K562 (cell line): ENCODE measurements at regions not wholly inside any gene's neighbourhood (a gene's known extent, or its start where the extent isn't known, plus 50 kb on each side); places are given as distances from the start of the nearest gene placed in this dataset.

Source experiments
- ATAC-seq: fragments of 200-7000 bp; cut with Tn5 transposase; 3 replicates; pipeline ENCODE4 v1.9.1; 2020; ENCODE audit warnings: moderate library complexity
- BruUV-seq: library from RNA; stranded (reverse); fragments of 400-500 nt; replicated peaks from 2 replicates; lab custom pipeline; 2021; lab: Mats Ljungman, UMichigan
- CTCF ChIA-PET: fragments of 300-600 bp; formaldehyde crosslinking; extraction: SDS; loops from one replicate; lab custom pipeline; 2021; ENCODE audit warnings: low intra/inter-chr PET ratio; lab: Yijun Ruan, JAX
- POLR2A ChIA-PET: fragments of 300-600, 350-650 bp; sonication (Branson Sonifier 250); formaldehyde crosslinking; extraction: SDS; loops from one replicate; lab custom pipeline; 2021; ENCODE audit warnings: antibody characterized with exemption, inconsistent platforms; lab: Yijun Ruan, JAX
- DNase-seq, 4 experiments: peaks; one replicate each; pipeline versions ENCODE4 v3.0.0 to v3.0.0-alpha.2; 2011 to 2018; ENCODE audit warnings: low spot score in 3 of 4, mixed read lengths in 3 of 4; ENCODE audit errors: extremely low read depth in 1 of 4
- FAIRE-seq: peaks from 2 replicates; lab custom pipeline; 2011; peaks lifted over from hg19 to GRCh38; lab: Jason Lieb, UNC
- H2AFZ ChIP-seq: 2 replicates; pipeline ENCODE4 v1.6.0; 2011; ENCODE audit warnings: low read depth, low read length, control low read depth, inconsistent platforms
- H3K27ac ChIP-seq: fragments of 200-600 bp; 3 replicates; pipeline ENCODE4 v1.8.0; 2011; ENCODE audit warnings: low read depth, mild to moderate bottlenecking, control low read depth, inconsistent platforms, low read length, moderate library complexity, mixed read lengths; ENCODE audit errors: extremely low read depth
- H3K27me3 ChIP-seq, 2 experiments: fragments of 300-600 bp in 1 of 2; 2 replicates in 1 of 2; 3 replicates in 1 of 2; pipeline versions ENCODE4 v1.6.0 to v1.8.0; 2011; ENCODE audit warnings: inconsistent platforms in 2 of 2, low read length in 2 of 2, mild to moderate bottlenecking in 1 of 2, mixed read lengths in 1 of 2, moderate library complexity in 1 of 2; ENCODE audit not compliant: control insufficient read depth in 2 of 2, insufficient read depth in 2 of 2
- H3K36me3 ChIP-seq: fragments of 300-600 bp; 3 replicates; pipeline ENCODE4 v1.8.0; 2011; ENCODE audit warnings: mild to moderate bottlenecking, low read length, inconsistent platforms; ENCODE audit not compliant: control insufficient read depth, insufficient read depth
- H3K4me1 ChIP-seq, 2 experiments: fragments of 200-600 bp in 1 of 2; replicated peaks in 1 of 2; 2 replicates in 1 of 2; 3 replicates in 1 of 2; pipeline versions ENCODE4 v1.5.1 to v1.8.0; 2011; ENCODE audit warnings: inconsistent platforms in 2 of 2, low read length in 2 of 2, mild to moderate bottlenecking in 1 of 2, mixed read lengths in 1 of 2, moderate library complexity in 1 of 2; ENCODE audit not compliant: control insufficient read depth in 2 of 2, insufficient read depth in 2 of 2
- H3K4me2 ChIP-seq: 2 replicates; pipeline ENCODE4 v1.6.1; 2011; ENCODE audit warnings: low read length, control low read depth, inconsistent platforms, mixed read lengths; ENCODE audit not compliant: insufficient read depth
- H3K4me3 ChIP-seq: fragments of 200-600 bp; sonication (generic), shearing (Covaris generic); 2 replicates; pipeline ENCODE4 v1.5.1; 2016; ENCODE audit warnings: control low read depth, inconsistent platforms
- H3K79me2 ChIP-seq: fragments of 200-600 bp; 3 replicates; pipeline ENCODE4 v1.8.0; 2011; ENCODE audit warnings: low read length, inconsistent platforms; ENCODE audit not compliant: control insufficient read depth, insufficient read depth
- H3K9ac ChIP-seq, 2 experiments: 2 replicates each; pipeline versions ENCODE4 v1.6.0 to v1.6.1; 2011; ENCODE audit warnings: low read depth in 2 of 2, low read length in 2 of 2, control low read depth in 1 of 2, inconsistent platforms in 1 of 2, mild to moderate bottlenecking in 1 of 2, mixed read lengths in 1 of 2; ENCODE audit not compliant: insufficient read depth in 1 of 2
- H3K9me1 ChIP-seq: one replicate; pipeline ENCODE4 v1.6.0; 2011; ENCODE audit warnings: inconsistent platforms, mild to moderate bottlenecking, low read length, moderate library complexity; ENCODE audit not compliant: control insufficient read depth, insufficient read depth
- H3K9me3 ChIP-seq: replicated peaks from 2 replicates; pipeline ENCODE4 v1.5.1; 2011; ENCODE audit warnings: low read depth, low read length, inconsistent platforms; ENCODE audit not compliant: control insufficient read depth, insufficient read depth
- H4K20me1 ChIP-seq: replicated peaks from 2 replicates; pipeline ENCODE4 v1.6.1; 2011; ENCODE audit warnings: low read length, inconsistent platforms, mixed read lengths; ENCODE audit not compliant: control insufficient read depth, insufficient read depth
- C11orf30 ChIP-seq: fragments of 450-650 bp; IDR thresholded peaks from 2 replicates; pipeline ENCODE4 v1.6.1; 2016; ENCODE audit warnings: low read depth, mild to moderate bottlenecking
- EP300 ChIP-seq: IDR thresholded peaks from 2 replicates; pipeline ENCODE4 v1.6.1; 2012; ENCODE audit warnings: low read length, improper control_type of control experiment
- KLF13 ChIP-seq: fragments of 450-650 bp; IDR thresholded peaks from 2 replicates; pipeline ENCODE4 v1.6.1; 2016; ENCODE audit warnings: missing genetic modification characterization, low read depth, mild to moderate bottlenecking, missing compliant biosample characterization, moderate library complexity, borderline replicate concordance
- MAFK ChIP-seq: IDR thresholded peaks from 2 replicates; pipeline ENCODE4 v1.6.1; 2011; ENCODE audit warnings: low read length, improper control_type of control experiment
- MEF2D ChIP-seq: conservative IDR thresholded peaks from 2 replicates; pipeline ENCODE4 v1.6.1; 2016; ENCODE audit warnings: low read depth, missing genetic modification characterization, missing compliant biosample characterization
- NONO ChIP-seq, 2 experiments: fragments of 200-400 bp in 1 of 2; fragments of 450-650 bp in 1 of 2; formaldehyde crosslinking in 1 of 2; IDR thresholded peaks; 2 replicates each; pipeline ENCODE4 v1.6.1; 2017; ENCODE audit warnings: low read depth in 2 of 2, mild to moderate bottlenecking in 2 of 2, moderate library complexity in 2 of 2, low read length in 1 of 2
- RBM14 ChIP-seq: fragments of 200-400 bp; formaldehyde crosslinking; IDR thresholded peaks from 2 replicates; pipeline ENCODE4 v1.6.1; 2018; ENCODE audit warnings: low read depth, mild to moderate bottlenecking, low read length, moderate library complexity, borderline replicate concordance; ENCODE audit not compliant: insufficient read depth
- SMARCE1 ChIP-seq: fragments of 450-650 bp; IDR thresholded peaks from 2 replicates; pipeline ENCODE4 v1.7.1; 2016; ENCODE audit warnings: mild to moderate bottlenecking
- XRCC4 ChIP-seq: IDR thresholded peaks from one replicate; pipeline ENCODE4 v1.6.1; 2011; ENCODE audit not compliant: insufficient read depth, insufficient read length; ENCODE audit errors: extremely low read depth
- ZBTB1 ChIP-seq: sonication (generic); formaldehyde crosslinking; IDR thresholded peaks from 2 replicates; pipeline ENCODE4 v1.8.1; 2023; ENCODE audit warnings: missing genetic modification reagents, low read depth, mild to moderate bottlenecking, borderline replicate concordance
- ZNF197 ChIP-seq: fragments of 200-800 bp; sonication (Bioruptor generic); IDR thresholded peaks from 2 replicates; pipeline ENCODE4 v1.6.1; 2016; ENCODE audit warnings: low read depth, missing genetic modification characterization, missing compliant biosample characterization
- ZNF408 ChIP-seq: fragments of 250-450 bp; sonication (Bioruptor Pico); IDR thresholded peaks from 2 replicates; pipeline ENCODE4 v1.4.0; 2020; ENCODE audit warnings: low read depth, mild to moderate bottlenecking, moderate library complexity
- ZNF668 ChIP-seq: fragments of 250-450 bp; sonication (Bioruptor Pico); IDR thresholded peaks from 2 replicates; pipeline ENCODE4 v1.8.0; 2022; ENCODE audit warnings: mild to moderate bottlenecking, inconsistent platforms
- WGBS: fragments of 100-300 bp; shearing (Covaris generic); methylation state at CpG from one replicate; pipeline ENCODE4 v1.1.6; 2016; ENCODE audit warnings: low coverage, mixed read lengths; ENCODE audit not compliant: insufficient coverage; ENCODE audit errors: missing lambda C conversion rate; 5-methylcytosine and 5-hydroxymethylcytosine counted together
- in situ Hi-C: fragments of 300-500 bp; cut with MboI; formaldehyde crosslinking; loops from 4 replicates; pipeline ENCODE4 v1.15.0; 2018; ENCODE audit warnings: inconsistent platforms, mixed read lengths
- intact Hi-C: fragments of 100-400 bp; cut with micrococcal nuclease; formaldehyde crosslinking; loops from 2 replicates; pipeline ENCODE4 v1.14.2; 2022
- TF ChIP-seq, protein P1 (sequence below): fragments of 450-650 bp; formaldehyde crosslinking; IDR thresholded peaks from 2 replicates; pipeline ENCODE4 v1.4.0; 2020; ENCODE audit warnings: mild to moderate bottlenecking, moderate library complexity
- TF ChIP-seq, protein P2 (sequence below), 2 experiments: fragments of 450-650 bp in 1 of 2; sonication (generic) in 1 of 2; formaldehyde crosslinking; conservative IDR thresholded peaks; 2 replicates each; pipeline versions ENCODE4 v1.4.0 to v1.8.1; 2020 to 2022; ENCODE audit warnings: mild to moderate bottlenecking in 1 of 2, missing genetic modification reagents in 1 of 2
- TF ChIP-seq, protein P3 (sequence below): fragments of 450-650 bp; IDR thresholded peaks from 2 replicates; pipeline ENCODE4 v1.6.1; 2016; ENCODE audit warnings: low read depth, mild to moderate bottlenecking, moderate library complexity
- TF ChIP-seq, protein P4 (sequence below): sonication (generic); formaldehyde crosslinking; IDR thresholded peaks from 2 replicates; pipeline ENCODE4 v1.8.1; 2023; ENCODE audit warnings: mild to moderate bottlenecking, missing genetic modification reagents, moderate library complexity

DNA sequence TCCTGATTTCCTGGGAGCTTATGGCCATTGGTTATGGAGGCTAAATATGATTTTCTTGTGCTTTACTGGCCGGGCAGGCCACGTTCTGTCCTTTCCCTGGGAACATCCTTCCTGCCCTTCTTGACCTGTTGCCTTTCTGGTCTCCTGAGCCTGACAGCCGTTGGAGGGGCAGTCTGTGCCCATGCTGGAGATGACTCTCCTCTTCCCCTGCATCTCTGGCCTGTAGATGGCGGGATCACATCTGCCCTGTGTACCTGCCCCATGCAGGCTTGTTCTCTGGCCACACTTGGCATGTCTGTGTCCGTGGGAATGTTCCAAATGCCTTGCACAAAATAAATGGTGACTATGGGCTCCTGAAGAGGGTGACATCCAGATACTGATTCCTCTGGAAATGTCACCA is 253.1 kb upstream of the IRX4 start:
- no peaks in the 10 kb centered on the region for H3K36me3 ChIP-seq
- FAIRE-seq (no peak), DNase-seq (no peak), ATAC-seq (no peak; the same call in 2 of the 3 replicates)
- 0 out of 2 replicates have a peak, but pooled peaks cover 7% of the 10 kb centered on the region for H4K20me1 ChIP-seq
- ChIA-PET CTCF (no interaction called here), POLR2A (interaction anchor here (0.6 kb wide), 1 partner anchor 596 kb away, joined by 3 read pairs; no protein-coding TSS in a partner anchor)
- H3K4me2 ChIP-seq = no peak overlapping the region
- no peak overlapping the region for H2AFZ ChIP-seq
- H3K79me2 ChIP-seq = no peaks in the 10 kb centered on the region
- no TSS peak for BruUV-seq
- 0% methylated on average over 5 of the region's 5 CpGs for WGBS
- no peaks in the 10 kb centered on the region for H3K9me3 ChIP-seq
- peaks cover 10% of the 10 kb centered on the region for H3K9me1 ChIP-seq
- in situ Hi-C loops (no loop called here), intact Hi-C loops (no loop called here)
- H3K4me3 ChIP-seq = no peak overlapping the region
- H3K9ac ChIP-seq = no peak overlapping the region
- no peak overlapping the region for H3K27ac ChIP-seq
- H3K27me3 ChIP-seq = peaks cover 30 to 73% of the 10 kb centered on the region in 2 experiments
- peaks cover 0 to 7% of the 10 kb centered on the region in 2 experiments; a peak in 2 of 5 replicates for H3K4me1 ChIP-seq
- TF ChIP-seq ZNF668 (CRISPR knock-in tag) (no peak), C11orf30 (no peak), RBM14 (no peak), ZNF408 (no peak), EP300 (no peak), ZNF197 (no peak), MAFK (no peak), ZBTB1 (no peak), SMARCE1 (no peak), XRCC4 (no peak), NONO (IDR thresholded peaks at IDR 0.05; ENCODE audit: low read depth in 2 of 2, low read length in 1 of 2) (no peak), MEF2D (tag) (no peak), KLF13 (tag) (no peak)
- TF ChIP-seq, protein P1, sequence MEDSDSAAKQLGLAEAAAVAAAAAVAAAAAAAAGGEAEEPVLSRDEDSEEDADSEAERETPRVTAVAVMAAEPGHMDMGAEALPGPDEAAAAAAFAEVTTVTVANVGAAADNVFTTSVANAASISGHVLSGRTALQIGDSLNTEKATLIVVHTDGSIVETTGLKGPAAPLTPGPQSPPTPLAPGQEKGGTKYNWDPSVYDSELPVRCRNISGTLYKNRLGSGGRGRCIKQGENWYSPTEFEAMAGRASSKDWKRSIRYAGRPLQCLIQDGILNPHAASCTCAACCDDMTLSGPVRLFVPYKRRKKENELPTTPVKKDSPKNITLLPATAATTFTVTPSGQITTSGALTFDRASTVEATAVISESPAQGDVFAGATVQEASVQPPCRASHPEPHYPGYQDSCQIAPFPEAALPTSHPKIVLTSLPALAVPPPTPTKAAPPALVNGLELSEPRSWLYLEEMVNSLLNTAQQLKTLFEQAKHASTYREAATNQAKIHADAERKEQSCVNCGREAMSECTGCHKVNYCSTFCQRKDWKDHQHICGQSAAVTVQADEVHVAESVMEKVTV (CRISPR knock-in tag) = no peak
- TF ChIP-seq, protein P2, sequence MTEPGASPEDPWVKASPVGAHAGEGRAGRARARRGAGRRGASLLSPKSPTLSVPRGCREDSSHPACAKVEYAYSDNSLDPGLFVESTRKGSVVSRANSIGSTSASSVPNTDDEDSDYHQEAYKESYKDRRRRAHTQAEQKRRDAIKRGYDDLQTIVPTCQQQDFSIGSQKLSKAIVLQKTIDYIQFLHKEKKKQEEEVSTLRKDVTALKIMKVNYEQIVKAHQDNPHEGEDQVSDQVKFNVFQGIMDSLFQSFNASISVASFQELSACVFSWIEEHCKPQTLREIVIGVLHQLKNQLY (CRISPR knock-in tag; conservative IDR thresholded peaks at IDR 0.05) = no peak
- TF ChIP-seq, protein P3, sequence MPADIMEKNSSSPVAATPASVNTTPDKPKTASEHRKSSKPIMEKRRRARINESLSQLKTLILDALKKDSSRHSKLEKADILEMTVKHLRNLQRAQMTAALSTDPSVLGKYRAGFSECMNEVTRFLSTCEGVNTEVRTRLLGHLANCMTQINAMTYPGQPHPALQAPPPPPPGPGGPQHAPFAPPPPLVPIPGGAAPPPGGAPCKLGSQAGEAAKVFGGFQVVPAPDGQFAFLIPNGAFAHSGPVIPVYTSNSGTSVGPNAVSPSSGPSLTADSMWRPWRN = no peak
- TF ChIP-seq, protein P4, sequence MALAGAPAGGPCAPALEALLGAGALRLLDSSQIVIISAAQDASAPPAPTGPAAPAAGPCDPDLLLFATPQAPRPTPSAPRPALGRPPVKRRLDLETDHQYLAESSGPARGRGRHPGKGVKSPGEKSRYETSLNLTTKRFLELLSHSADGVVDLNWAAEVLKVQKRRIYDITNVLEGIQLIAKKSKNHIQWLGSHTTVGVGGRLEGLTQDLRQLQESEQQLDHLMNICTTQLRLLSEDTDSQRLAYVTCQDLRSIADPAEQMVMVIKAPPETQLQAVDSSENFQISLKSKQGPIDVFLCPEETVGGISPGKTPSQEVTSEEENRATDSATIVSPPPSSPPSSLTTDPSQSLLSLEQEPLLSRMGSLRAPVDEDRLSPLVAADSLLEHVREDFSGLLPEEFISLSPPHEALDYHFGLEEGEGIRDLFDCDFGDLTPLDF (CRISPR knock-in tag) = no peak
